ENCODE measurements at regions not wholly inside any gene's neighbourhood (a gene's known extent, or its start where the extent isn't known, plus 50 kb on each side); places are given as distances from the start of the nearest gene placed in this dataset.

DNA sequence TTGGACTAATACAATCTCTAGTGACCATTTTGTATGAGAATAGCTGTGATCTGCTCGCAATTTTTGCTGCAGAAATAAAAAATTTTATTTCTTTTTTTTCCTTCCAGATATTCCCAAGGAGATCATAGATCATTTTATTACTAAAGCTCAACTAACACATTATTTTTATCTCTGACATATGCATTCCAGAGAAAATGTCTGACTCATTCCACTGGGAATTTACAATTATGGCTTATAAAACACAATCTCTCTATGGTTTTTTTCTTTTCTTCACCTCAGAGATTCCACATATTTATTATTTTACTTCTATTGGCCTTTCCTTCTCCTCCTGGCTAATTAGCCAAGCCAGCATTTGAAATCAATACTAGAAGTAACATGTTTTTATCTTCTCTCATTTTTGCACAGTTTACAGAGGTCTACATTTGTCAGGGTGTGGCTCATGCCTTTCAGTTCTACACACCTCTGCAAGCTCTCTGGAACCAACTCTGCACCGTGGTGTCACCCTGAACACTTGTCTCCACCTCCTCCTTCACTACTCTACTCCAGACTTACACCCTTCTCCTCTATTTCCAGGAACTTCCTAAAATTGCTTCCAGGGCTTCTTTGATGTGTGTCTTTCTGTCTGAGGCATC lies 59.8 kb upstream of the GPM6A start:
- no peak for DNase-seq (ENCODE audit: low read depth)

DNA sequence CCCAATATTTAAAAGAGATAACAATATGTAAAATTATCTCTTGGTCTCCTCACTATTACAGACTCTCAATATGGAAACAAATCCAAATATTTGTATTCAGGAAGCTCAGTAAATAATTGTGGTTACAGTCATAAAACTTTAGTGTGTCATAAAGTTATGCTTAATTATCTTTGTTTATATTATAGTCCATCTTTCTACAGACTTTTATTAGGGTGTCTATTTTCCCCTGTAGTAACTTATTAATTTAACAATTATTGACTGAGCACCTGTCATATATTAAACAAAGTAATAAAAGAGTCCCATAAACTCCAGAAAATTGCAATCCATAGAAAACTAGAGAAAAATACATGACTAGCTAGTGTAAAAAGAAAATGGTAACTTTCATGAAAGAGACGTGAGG lies 61.6 kb upstream of the GPM6A start:
- DNase-seq (ENCODE audit: low read depth), result no peak

DNA sequence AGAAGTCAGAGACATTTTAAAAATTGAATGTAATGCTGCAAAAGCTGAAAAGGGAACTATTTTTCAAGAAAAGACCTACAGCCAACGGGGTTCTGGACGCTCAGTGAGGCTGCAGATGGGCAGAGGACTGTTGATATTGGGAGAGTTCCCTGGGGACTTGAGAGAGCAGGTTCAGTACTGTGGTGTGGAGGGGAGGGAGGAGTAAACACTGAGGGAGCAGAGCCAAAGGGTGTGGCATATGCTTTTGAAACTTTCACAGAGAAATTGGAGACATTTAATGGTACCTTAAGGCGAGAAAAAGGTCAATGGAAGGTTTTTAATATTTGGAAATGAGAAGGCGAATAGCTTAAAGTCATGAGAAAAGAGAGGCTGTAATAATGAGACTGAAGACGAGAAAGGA lies 62.2 kb upstream of the GPM6A start:
- DNase-seq (ENCODE audit: low read depth), result no peak

DNA sequence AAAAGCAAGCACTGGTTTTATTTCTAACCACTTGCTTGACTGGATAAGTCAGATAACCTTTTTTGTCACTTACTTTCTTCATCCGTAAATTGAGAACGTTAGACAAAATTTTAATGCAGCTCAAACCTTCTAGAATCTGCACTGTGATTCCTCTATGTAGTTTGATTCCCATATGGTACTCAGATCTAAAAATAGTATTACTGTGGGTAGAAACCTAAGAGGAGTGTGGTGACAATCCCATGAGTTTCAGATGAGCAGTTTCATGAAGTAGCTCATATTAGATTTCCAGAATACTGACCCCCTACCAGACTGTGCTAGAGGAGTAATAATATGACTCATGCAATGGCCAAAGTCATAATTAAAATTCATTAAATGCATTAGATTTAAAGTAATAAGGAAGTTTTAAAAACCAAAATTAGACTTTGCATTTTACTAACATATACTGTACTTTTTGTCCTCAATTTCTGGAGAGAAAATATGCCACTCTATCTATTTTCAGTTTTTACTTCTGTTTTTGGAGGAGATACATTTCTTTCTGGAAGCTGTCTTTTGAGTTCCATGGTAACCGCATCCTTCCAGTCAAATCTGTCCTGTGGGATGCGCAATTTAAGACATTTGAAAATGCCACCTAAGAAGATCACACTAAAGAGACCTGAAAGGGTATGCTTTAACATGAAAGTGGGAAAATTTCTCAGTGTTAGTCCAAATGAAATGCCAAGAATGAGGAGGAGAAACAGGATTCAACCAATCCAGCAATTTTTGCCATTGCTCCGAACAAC lies 64.1 kb upstream of the GPM6A start:
- no peak for DNase-seq (ENCODE audit: low read depth)

DNA sequence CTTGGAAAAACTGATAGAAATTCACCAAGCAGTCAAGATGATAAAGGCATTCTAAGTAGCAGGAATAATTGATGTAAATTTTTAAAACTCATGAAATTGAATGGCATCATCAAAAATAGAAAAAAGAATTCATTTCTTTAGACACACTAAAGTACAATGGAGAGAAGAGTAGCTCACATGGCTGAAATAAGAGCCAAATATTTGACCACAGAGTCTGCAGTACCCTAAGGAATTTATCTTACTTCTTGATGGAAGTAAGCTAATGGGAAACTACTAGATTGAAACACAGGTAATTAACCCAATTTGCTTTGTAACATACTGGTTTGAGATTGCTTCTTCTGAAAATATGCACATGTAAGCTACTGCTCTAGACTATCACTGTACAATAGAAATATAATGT lies 70.8 kb upstream of the GPM6A start:
- DNase-seq (ENCODE audit: low read depth), result no peak

DNA sequence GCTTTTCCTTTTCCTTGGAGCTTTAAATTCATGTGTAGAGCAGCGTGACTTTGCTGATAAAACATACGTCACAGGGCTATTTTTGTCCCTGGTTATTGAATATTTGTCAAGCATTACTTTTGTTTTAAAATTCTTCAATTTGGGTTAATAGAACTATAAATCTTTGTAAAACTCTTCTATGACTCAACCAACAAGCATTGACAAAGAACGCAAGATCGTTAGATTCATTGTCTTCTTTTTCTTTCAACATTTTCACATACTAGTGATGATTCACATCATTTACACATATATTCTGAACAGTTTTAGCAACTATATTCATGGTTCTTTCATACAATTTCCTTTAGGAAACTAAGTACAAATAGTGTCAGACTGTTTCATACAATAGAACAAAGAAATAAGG lies 72.0 kb upstream of the GPM6A start:
- DNase-seq (ENCODE audit: low read depth), result no peak

DNA sequence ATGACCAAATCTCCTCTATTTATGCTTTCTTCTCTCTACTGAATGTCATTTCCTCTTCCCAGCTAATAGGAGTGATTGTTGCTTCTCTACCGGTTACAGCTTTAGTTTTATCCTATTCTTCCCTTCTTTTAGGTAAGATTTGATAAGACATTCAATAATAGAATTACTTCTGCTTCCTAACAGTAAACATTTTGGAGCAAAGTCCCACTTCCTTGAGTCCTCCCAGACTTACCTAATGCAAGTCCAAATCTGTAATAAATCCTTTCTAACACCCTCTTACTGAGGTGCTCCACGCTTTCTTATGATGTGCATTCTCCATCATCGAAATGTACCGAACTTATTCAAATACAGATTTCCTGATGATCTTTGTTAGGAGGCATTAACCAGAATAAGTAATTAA lies 79.2 kb upstream of the GPM6A start:
- no peak for DNase-seq (ENCODE audit: low read depth)

DNA sequence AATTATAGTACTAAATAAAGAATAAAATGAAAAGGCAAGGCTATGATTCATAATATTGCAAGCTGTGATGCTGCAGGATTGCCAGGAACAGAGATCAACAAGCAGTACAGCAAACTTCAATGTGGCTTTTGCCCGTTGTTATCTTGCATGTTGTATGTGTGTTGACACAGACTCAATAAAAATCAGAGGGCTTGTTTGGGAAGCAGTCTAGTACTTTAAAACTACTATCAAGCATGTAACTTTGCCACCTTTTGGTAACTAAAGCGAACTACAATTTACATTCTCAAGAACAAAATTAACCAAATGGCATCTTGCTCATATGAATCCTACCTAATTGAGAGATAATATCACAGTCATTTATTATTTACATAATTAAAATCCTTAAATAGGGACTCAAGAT lies 79.8 kb upstream of the GPM6A start:
- DNase-seq (ENCODE audit: low read depth), result no peak

DNA sequence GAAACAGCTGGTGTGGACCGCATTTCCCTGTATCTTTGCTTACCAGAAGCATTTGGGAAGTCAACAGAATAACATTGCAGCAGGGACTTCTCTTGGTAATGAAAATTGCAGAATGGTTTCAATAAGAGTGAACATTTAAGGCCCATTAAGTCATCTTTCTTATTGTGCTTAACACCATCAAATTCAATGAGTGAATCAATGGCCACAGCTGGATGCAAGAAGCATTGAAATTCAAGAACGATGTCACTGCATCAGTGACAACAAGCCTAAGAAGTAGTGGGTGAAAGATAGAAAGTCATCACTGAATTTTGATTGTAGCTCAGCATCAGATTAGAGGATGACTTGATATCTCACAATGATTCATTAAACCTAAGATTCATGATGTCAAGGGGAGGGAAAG lies 93.9 kb upstream of the GPM6A start:
- DNase-seq (ENCODE audit: low read depth), result no peak

DNA sequence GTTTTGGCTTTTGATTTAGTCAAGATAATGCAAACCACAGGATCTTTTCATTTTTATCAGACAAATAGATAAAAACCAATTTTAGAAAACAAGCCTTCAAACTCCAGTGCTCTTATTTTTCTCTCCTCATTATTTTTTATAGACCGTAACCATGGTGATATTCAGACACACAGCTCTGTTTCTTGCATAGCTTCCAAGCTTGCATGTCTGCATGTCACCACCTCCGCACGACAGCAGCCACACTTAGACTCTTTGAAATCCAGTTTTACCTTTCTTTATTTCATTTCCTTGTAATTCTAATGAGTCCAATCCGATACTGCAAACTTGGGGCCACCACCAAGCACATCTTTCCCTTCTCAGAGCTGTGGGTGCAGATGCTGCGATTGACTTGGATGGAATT lies 94.3 kb upstream of the GPM6A start:
- no peak for DNase-seq (ENCODE audit: low read depth)

DNA sequence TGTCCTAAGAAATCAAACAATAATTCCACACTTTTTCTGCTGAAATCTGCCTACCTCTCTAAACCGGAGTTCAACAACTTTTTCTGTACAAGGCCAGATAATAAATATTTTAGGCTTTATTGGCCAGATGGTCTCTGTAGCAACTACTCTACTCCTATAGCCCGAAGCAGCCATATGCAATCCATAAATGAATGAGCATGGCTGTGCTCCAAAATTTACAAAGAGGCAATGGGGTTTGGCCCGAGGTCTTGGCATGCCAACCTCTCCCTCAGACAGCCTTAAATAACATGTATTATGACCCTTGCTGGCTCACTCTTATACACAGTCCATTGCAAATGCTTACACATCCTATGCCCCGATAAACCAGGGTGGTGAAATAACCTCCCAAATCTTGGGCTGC lies 98.6 kb upstream of the GPM6A start:
- DNase-seq (ENCODE audit: low read depth), result no peak

DNA sequence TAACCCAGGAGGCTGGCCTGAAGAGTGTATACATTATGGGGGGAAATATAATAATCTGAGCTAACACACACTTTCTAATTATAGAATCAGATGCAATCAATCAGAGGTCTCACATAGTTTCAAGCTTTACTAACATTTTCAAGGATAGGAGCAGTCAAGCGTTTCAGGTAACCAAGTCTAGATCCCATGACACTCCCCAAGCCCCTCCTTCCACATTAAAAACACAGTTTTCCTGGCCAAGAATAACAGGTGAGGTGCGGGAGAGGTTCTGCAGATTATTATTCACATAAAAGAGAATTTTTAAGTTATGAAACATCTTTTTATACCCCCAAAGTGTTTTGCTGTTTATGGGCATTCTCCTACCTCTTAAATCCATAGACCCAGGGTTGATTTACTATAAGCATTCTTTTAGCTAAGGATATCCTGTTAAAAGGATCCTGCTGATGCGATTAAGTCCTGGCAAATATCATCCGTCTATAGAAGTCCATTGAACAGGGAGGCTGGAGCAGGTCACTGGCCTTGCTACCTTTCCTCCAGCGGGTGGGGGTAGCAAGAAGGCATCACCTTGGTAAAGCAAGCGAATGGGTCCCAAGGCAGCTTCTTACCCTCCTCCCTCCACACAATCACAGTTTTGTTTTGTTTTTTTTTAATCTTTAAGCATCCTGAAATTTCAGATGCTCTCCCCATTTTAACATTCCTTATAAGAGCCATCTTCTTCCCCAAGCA lies 104.7 kb upstream of the GPM6A start:
- no peak for DNase-seq (ENCODE audit: low read depth)

DNA sequence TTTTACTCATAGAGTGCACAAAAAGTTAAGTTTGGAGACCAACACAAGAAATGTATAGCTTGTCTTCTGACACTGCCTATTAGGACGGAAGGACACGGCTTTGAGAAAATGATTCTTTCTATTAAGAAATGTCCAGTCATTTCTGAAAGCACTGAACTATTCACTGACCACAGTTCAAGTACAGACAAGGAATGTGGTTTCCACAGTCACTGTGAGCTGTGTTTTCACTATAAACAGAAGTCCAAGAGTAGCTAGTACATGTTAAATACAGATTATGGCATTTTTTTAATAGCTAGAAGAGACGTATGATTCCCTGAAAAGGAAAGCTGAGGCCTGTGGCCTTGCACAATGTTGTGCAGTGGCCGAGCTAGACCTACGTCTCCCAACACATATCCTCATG lies 115.1 kb upstream of the GPM6A start:
- DNase-seq (ENCODE audit: low read depth), result no peak

DNA sequence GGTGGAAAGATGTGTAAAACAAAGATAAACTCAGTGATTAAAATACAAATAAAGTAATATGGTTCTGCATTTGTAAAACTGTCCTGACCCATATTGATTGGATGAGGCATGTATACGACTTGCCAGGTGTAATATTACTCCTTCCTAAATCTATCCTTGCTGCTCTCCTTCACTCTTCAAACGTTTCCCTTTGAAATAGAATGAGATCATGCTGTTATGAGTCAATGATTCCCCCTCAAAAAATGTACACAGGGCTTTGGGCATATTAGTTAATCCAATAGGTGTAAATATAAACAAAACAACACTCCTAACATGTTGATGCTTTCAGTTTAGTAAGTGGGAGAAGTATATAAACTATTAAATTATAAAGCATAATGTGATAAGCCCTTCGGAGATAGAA lies 117.4 kb upstream of the GPM6A start:
- DNase-seq (ENCODE audit: low read depth), result no peak

DNA sequence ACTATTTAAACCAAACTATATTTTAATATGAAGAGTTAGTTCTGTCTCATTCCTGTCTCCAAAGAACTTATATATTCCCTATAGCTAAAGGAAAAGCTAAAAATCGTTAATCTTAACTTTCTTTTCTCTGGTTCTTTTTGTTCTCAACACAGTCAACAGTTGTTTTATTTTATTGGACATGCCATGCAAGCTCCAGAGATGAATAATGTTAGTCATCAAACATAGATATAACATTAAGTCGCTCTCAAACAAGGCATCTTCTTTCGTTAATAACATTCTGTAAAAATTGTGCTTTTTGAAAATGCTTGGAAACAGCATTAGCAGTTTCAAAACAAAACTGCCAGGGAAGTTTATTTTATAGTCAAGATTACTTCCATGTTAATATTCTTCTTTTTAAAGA lies 117.9 kb upstream of the GPM6A start:
- DNase-seq (ENCODE audit: low read depth), result no peak

DNA sequence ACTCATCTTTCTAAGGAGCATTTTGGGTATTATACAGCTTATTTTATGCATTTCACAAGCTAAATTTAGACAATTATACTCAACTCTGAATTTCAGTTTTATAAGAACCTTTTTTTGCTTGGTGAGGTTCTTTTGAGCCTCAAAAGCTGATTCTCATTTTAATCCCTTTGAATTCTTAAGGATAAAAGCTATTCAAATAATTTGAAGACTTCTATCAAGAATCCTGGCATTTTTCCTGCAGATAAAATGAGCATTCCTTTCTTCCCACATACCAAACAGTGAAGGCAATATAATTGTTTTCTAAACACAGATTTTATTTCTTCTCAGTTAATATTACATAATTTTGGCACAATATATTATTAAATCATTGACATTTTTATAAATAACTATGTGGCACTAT lies 118.4 kb upstream of the GPM6A start:
- DNase-seq (ENCODE audit: low read depth), result no peak

DNA sequence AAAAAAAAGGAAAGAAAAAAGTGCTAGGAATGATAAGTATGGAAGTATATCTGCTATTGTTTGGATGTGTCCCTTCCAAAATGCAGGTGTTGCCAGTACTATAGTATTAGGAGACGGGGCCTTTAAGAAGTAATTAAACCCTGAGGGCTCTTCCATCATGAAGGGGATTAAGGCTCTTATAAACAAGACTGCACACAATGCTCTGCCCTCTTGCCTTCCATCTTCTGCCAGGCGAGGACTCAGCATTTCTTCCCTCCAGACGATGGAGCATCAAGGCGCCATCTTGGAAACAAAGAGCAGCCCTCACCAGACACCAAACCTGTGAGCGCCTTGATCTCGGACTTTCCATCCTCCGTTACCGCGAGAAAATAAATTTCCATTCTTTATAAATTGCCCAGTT lies 120.1 kb upstream of the GPM6A start:
- DNase-seq (ENCODE audit: low read depth), result no peak

DNA sequence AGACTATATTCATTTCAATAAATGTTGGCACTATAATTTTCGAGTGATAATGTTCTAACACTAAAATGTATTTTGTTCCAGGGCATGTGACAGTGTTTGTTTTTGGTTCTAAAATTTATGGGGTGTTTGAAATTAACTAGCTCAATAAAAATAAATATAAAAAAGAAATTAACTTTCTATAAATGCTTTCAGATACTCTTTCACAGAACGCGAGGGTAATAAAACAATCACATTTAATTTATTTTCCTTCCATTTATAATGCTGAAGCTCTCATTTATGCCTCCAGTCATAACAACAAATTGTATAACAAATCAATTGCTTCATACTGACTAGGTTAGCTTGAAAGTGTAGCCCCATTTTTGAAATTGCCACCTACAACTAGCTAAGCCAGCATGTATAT lies 122.4 kb upstream of the GPM6A start:
- DNase-seq (ENCODE audit: low read depth), result no peak

DNA sequence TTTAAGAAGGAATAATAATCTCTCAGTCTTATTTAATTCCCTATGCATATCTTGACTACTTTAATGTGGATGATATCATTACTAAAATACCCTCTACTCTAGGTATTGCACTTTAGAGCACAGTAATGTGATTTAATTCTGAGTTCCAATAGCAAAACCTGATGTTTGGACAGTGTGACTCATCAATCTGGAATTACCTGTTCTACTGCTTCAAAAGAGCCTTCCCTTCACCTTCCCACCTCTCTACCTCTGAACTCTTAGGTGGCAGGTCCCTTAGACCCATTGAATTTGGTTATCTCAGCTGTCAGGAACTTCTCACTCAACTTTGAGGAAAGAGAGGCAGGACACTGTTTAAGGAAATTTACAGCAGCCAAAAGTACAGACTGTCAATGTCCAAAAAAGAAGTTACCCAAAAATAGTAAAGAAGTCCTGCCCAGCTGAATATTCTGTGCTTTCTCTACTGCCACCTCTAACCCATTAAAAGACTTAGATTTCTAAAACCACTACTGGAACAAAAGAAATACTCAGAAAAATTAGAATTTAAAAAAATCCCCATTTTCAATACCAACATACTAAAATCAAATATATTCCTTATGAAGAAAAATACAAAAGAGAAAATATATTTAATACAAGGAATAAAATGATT lies 123.1 kb upstream of the GPM6A start:
- no peak for DNase-seq (ENCODE audit: low read depth)

DNA sequence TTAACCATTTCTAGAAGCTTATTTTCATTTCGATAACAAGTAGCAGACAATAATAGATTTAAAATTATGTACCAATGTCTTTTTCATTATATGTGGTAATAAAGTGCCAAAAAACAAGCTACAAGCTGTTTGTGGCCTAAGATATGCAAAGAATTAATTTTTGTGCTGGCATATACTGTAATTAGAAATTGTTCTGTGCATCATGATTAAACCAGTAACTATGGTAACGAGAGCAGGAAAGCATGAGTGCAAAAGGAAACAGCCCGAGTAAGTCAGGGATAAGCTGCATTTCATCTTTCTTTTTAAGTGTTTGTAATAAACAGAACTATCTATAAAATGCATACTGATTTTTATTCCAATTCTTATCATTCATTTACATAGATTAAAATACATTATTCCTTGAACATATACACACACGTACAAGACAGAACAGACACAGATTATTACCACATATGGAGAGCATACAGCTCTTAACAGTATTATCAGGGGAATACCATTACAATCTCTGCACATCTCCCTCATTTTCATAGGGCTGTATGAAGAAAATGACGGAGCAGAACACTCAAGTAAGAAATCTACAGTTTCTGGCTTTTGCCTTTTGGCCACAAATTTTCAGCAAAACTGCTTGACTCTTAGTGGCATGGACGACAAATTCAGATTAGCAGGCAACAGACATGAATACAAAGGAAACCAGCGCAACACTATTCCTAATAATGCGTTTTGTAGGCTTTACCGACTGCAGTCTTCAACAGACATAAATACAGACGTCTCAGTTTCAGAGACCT lies 121.3 kb upstream of the WDR17 start:
- no peak for DNase-seq (ENCODE audit: low read depth)

DNA sequence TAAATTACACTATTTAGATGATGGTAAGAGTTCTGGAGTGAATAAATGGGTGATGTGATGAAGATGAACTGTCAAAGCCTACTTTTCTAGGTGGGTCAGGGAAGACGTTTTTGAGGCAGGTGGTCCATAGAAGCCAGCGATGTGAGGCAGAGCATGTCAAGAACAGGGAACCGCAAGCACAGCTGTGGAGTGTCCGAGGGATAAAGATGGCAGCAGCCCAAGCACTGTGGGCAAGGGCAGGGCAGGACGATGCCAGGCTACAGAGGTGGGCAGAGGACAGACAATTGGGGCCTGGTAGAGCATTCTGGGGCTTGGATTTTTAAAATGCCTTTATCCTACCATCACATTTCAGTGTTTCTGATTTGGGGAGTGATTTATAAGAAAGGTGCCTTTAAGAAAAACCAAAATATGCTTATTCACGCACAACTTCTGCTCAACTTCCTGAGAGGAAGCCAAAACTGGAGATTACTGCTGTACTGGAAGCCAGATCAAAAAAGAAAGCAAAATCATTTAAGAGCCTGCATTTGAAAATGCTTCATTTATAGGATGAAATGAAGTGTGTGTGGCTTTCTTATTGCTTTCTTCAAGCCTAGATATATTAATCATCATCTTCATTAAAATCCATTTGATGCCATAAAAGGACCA lies 119.0 kb upstream of the WDR17 start:
- DNase-seq (ENCODE audit: low read depth), result peak; percentile 4

Measured in RPMI7951 (cell line).